ENCODE measurements at regions not wholly inside any gene's neighbourhood (a gene's known extent, or its start where the extent isn't known, plus 50 kb on each side); places are given as distances from the start of the nearest gene placed in this dataset.

DNA sequence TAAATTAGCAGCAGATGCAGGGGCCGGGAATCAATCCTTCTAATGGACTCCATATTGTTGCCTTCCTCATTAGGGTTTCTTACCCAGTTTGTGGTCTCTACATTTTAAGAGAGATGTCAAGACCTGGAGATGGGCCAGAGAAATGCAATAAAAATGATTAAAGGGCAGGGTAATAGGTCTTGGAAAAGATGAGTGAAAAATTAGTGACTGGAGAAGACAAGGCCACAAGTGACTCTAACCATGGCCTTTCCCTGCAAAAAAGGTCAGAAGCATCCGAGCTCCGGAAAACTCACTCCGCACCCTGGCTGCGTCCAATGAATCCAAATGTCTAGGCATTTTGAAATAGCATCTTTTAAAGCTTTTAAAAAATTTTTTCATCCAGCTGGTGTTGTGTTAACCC, 152.8 kb downstream of the ARRDC4 start:
- BruUV-seq (replicated peaks) = no TSS peak
- H3K4me2 ChIP-seq = no peak overlapping the region
- H3K27me3 ChIP-seq (ENCODE audit: insufficient read depth, low read depth) = 0 out of 2 replicates have a peak, but pooled peaks cover 3% of the 10 kb centered on the region
- no peak overlapping the region for H3K27ac ChIP-seq
- H3K9me3 ChIP-seq (ENCODE audit: insufficient read depth, low read depth) = no peaks in the 10 kb centered on the region
- intact Hi-C loops (cut with micrococcal nuclease; ENCODE audit: unreplicated experiment) = no loop called here
- ChIA-PET CTCF (no interaction called here), POLR2A (ENCODE audit: unreplicated experiment) (no interaction called here)
- no peak for TF ChIP-seq EZH2 (IDR thresholded peaks at IDR 0.05; ENCODE audit: low read depth)
- TF ChIP-seq, protein P1, sequence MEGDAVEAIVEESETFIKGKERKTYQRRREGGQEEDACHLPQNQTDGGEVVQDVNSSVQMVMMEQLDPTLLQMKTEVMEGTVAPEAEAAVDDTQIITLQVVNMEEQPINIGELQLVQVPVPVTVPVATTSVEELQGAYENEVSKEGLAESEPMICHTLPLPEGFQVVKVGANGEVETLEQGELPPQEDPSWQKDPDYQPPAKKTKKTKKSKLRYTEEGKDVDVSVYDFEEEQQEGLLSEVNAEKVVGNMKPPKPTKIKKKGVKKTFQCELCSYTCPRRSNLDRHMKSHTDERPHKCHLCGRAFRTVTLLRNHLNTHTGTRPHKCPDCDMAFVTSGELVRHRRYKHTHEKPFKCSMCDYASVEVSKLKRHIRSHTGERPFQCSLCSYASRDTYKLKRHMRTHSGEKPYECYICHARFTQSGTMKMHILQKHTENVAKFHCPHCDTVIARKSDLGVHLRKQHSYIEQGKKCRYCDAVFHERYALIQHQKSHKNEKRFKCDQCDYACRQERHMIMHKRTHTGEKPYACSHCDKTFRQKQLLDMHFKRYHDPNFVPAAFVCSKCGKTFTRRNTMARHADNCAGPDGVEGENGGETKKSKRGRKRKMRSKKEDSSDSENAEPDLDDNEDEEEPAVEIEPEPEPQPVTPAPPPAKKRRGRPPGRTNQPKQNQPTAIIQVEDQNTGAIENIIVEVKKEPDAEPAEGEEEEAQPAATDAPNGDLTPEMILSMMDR (conservative IDR thresholded peaks at IDR 0.05) = no peak
- H3K36me3 ChIP-seq (ENCODE audit: low read depth) = no peaks in the 10 kb centered on the region
- H4K20me1 ChIP-seq (ENCODE audit: insufficient read depth) = no peaks in the 10 kb centered on the region
- H2AFZ ChIP-seq = no peak overlapping the region
- H3K4me3 ChIP-seq = no peak overlapping the region
- H3K79me2 ChIP-seq (ENCODE audit: low read depth) = no peaks in the 10 kb centered on the region
- no peaks in the 10 kb centered on the region for H3K9me2 ChIP-seq (ENCODE audit: insufficient read depth)
- no peaks in the 10 kb centered on the region for H3K4me1 ChIP-seq (replicated peaks; ENCODE audit: insufficient read depth)
- no peaks in the 10 kb centered on the region for H3F3A ChIP-seq (ENCODE audit: insufficient read depth, low read depth)
- no peak for DNase-seq

DNA sequence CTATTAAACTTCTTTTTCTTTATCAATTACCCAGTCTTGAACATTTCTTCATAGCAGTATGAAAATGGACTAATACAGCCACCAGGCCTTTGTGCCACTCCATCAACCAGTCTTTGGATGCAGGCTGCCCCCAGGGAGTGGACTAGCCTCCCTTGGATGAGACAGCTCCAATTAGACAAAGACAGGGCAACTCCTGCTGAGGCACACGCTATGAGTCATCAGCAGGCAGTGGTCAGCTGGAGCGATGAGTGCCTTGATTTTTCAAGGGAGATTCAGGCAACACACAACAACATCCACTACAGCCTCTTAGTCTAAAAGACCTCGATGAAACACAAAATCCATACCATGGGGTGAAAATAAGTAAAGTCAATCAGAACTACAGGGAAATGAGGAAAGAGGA, 160.1 kb downstream of the ARRDC4 start:
- Histone ChIP-seq H3K9me2 (ENCODE audit: insufficient read depth) (no peaks in the 10 kb centered on the region), H2AFZ (no peak overlapping the region), H3K4me3 (no peak overlapping the region), H3K79me2 (ENCODE audit: low read depth) (no peaks in the 10 kb centered on the region), H3K36me3 (ENCODE audit: low read depth) (no peaks in the 10 kb centered on the region), H3F3A (ENCODE audit: insufficient read depth, low read depth) (no peaks in the 10 kb centered on the region), H4K20me1 (ENCODE audit: insufficient read depth) (no peaks in the 10 kb centered on the region), H3K9me3 (ENCODE audit: insufficient read depth, low read depth) (no peaks in the 10 kb centered on the region), H3K27ac (no peak overlapping the region), H3K4me2 (no peak overlapping the region), H3K27me3 (ENCODE audit: insufficient read depth, low read depth) (peaks cover 54% of the 10 kb centered on the region), H3K4me1 (replicated peaks; ENCODE audit: insufficient read depth) (no peaks in the 10 kb centered on the region)
- intact Hi-C loops (cut with micrococcal nuclease; ENCODE audit: unreplicated experiment) = no loop called here
- CTCF ChIA-PET = no interaction called here
- TF ChIP-seq, protein P1 (conservative IDR thresholded peaks at IDR 0.05) = no peak
- no peak for TF ChIP-seq EZH2 (IDR thresholded peaks at IDR 0.05; ENCODE audit: low read depth)
- no peak for DNase-seq
- no TSS peak for BruUV-seq (replicated peaks)
- POLR2A ChIA-PET (ENCODE audit: unreplicated experiment) = no interaction called here

DNA sequence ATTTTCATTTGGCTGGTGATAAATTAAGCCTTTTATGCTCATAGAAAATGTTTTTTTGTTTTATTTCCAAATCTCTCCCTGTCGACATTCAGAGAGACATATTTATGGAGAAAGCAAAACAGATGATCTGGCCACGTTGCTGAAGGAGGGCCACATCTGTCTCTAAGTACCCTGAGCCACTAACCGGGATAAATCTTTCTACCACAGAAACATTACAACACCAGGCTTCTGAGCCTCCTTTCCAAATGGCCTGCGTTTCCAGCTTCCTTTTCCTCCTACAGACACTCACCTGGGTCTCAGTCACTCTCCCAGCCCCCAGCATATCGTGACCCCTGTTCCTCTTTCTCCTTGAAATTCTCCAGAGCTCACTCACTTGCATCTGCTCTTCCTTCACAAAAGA, 161.0 kb downstream of the ARRDC4 start:
- Histone ChIP-seq H3K27me3 (ENCODE audit: insufficient read depth, low read depth) (peaks cover 56% of the 10 kb centered on the region), H4K20me1 (ENCODE audit: insufficient read depth) (no peaks in the 10 kb centered on the region), H2AFZ (no peak overlapping the region), H3K4me3 (no peak overlapping the region), H3K4me2 (no peak overlapping the region), H3K9me3 (ENCODE audit: insufficient read depth, low read depth) (no peaks in the 10 kb centered on the region), H3K79me2 (ENCODE audit: low read depth) (no peaks in the 10 kb centered on the region), H3K36me3 (ENCODE audit: low read depth) (no peaks in the 10 kb centered on the region), H3K4me1 (replicated peaks; ENCODE audit: insufficient read depth) (no peaks in the 10 kb centered on the region), H3K27ac (no peak overlapping the region), H3K9me2 (ENCODE audit: insufficient read depth) (no peaks in the 10 kb centered on the region), H3F3A (ENCODE audit: insufficient read depth, low read depth) (no peaks in the 10 kb centered on the region)
- intact Hi-C loops (cut with micrococcal nuclease; ENCODE audit: unreplicated experiment) = no loop called here
- ChIA-PET POLR2A (ENCODE audit: unreplicated experiment) (no interaction called here), CTCF (no interaction called here)
- TF ChIP-seq EZH2 (IDR thresholded peaks at IDR 0.05; ENCODE audit: low read depth) = no peak
- TF ChIP-seq, protein P1 (conservative IDR thresholded peaks at IDR 0.05) = no peak
- no peak for DNase-seq
- BruUV-seq (replicated peaks) = no TSS peak
